Endothelial cell of umbilical vein (primary cell): ENCODE measurements at regions not wholly inside any gene's neighbourhood (a gene's known extent, or its start where the extent isn't known, plus 50 kb on each side); places are given as distances from the start of the nearest gene placed in this dataset.

Experiments used
- BruUV-seq: library from RNA; stranded (reverse); fragments of 400-500 nt; replicated peaks from 2 replicates; lab custom pipeline; 2021; lab: Mats Ljungman, UMichigan
- CTCF ChIA-PET: fragments of 300-600, 350-600 bp; sonication (Branson Sonifier 250); formaldehyde crosslinking; loops from one replicate; lab custom pipeline; 2021; ENCODE audit warnings: antibody characterized with exemption, inconsistent platforms; lab: Charles Lee
- POLR2A ChIA-PET: fragments of 300-600, 350-600 bp; sonication (Branson Sonifier 250); formaldehyde crosslinking; loops from one replicate; lab custom pipeline; 2021; ENCODE audit warnings: antibody characterized with exemption, inconsistent platforms; lab: Charles Lee
- DNase-seq: peaks from one replicate; pipeline ENCODE4 v3.0.0-alpha.2; 2011; ENCODE audit warnings: low read depth, low spot score
- FAIRE-seq: peaks from 2 replicates; lab custom pipeline; 2011; peaks lifted over from hg19 to GRCh38; lab: Jason Lieb, UNC
- H2AFZ ChIP-seq: 2 replicates; pipeline ENCODE4 v1.6.0; 2012; ENCODE audit warnings: low read depth, low read length, control low read depth, inconsistent platforms
- H3K27ac ChIP-seq: 2 replicates; pipeline ENCODE4 v1.5.1; 2011; ENCODE audit warnings: low read depth, mild to moderate bottlenecking, control low read depth, low read length, moderate library complexity; ENCODE audit not compliant: insufficient read depth
- H3K27me3 ChIP-seq, 2 experiments: 2 replicates each; pipeline versions ENCODE4 v1.6.0 to v1.6.1; 2011; ENCODE audit warnings: low read length in 2 of 2, mixed read lengths in 1 of 2; ENCODE audit not compliant: control insufficient read depth in 2 of 2, insufficient read depth in 2 of 2
- H3K36me3 ChIP-seq, 2 experiments: 2 replicates in 1 of 2; 3 replicates in 1 of 2; pipeline ENCODE4 v1.5.1; 2011; ENCODE audit warnings: low read length in 2 of 2, mild to moderate bottlenecking in 1 of 2, moderate library complexity in 1 of 2; ENCODE audit not compliant: control insufficient read depth in 2 of 2, insufficient read depth in 2 of 2; ENCODE audit errors: extremely low read depth in 1 of 2
- H3K4me1 ChIP-seq: 3 replicates; pipeline ENCODE4 v1.5.1; 2011; ENCODE audit warnings: mild to moderate bottlenecking, low read length; ENCODE audit not compliant: control insufficient read depth, insufficient read depth; ENCODE audit errors: extremely low read depth
- H3K4me2 ChIP-seq: 2 replicates; pipeline ENCODE4 v1.6.1; 2011; ENCODE audit warnings: low read length, control low read depth, mixed read lengths; ENCODE audit not compliant: insufficient read depth
- H3K4me3 ChIP-seq, 3 experiments: fragments of 200-600 bp in 1 of 3; sonication (generic), shearing (Covaris generic) in 1 of 3; replicated peaks in 1 of 3; 2 replicates each; pipeline ENCODE4 v1.5.1; 2011 to 2016; ENCODE audit warnings: control low read depth in 3 of 3, low read length in 3 of 3, mild to moderate bottlenecking in 2 of 3, inconsistent platforms in 1 of 3, low read depth in 1 of 3, moderate library complexity in 1 of 3; ENCODE audit not compliant: insufficient read depth in 1 of 3
- H3K79me2 ChIP-seq: 2 replicates; pipeline ENCODE4 v1.6.0; 2012; ENCODE audit warnings: low read length, inconsistent platforms; ENCODE audit not compliant: control insufficient read depth, insufficient read depth
- H3K9ac ChIP-seq: replicated peaks from 2 replicates; pipeline ENCODE3; 2011; ENCODE audit warnings: low read length, control low read depth; ENCODE audit not compliant: insufficient read depth; ENCODE audit errors: extremely low read depth
- H3K9me1 ChIP-seq: replicated peaks from 3 replicates; pipeline ENCODE4 v1.6.0; 2011; ENCODE audit warnings: mild to moderate bottlenecking, low read length; ENCODE audit not compliant: control insufficient read depth, insufficient read depth; ENCODE audit errors: extremely low read depth
- H3K9me3 ChIP-seq: replicated peaks from 2 replicates; pipeline ENCODE4 v1.5.1; 2012; ENCODE audit warnings: low read length, inconsistent platforms; ENCODE audit not compliant: control insufficient read depth, insufficient read depth
- H4K20me1 ChIP-seq: replicated peaks from 2 replicates; pipeline ENCODE3; 2011; ENCODE audit warnings: mild to moderate bottlenecking, low read length; ENCODE audit not compliant: control insufficient read depth, insufficient read depth; ENCODE audit errors: extremely low read depth
- EZH2 ChIP-seq: IDR thresholded peaks from 2 replicates; pipeline ENCODE4 v1.6.1; 2012; ENCODE audit warnings: borderline replicate concordance, low read depth, mild to moderate bottlenecking, moderate library complexity, low read length, inconsistent platforms; ENCODE audit not compliant: severe bottlenecking
- FOS ChIP-seq: IDR thresholded peaks from 2 replicates; pipeline ENCODE4 v1.6.1; 2011; ENCODE audit warnings: mild to moderate bottlenecking, low read length, moderate library complexity, borderline replicate concordance; ENCODE audit not compliant: insufficient read depth
- GATA2 ChIP-seq: IDR thresholded peaks from 2 replicates; pipeline ENCODE4 v1.7.0; 2011; ENCODE audit warnings: low read depth, mild to moderate bottlenecking, moderate library complexity, mixed read lengths, low read length; ENCODE audit not compliant: insufficient read length, insufficient read depth
- JUN ChIP-seq: IDR thresholded peaks from 2 replicates; pipeline ENCODE4 v1.6.1; 2011; ENCODE audit warnings: borderline replicate concordance, low read depth; ENCODE audit not compliant: insufficient read length, insufficient read depth
- MYC ChIP-seq: IDR thresholded peaks from one replicate; pipeline ENCODE4 v1.6.1; 2011; ENCODE audit warnings: mild to moderate bottlenecking, low read depth, low read length
- POLR2A ChIP-seq: IDR thresholded peaks from 2 replicates; pipeline ENCODE4 v1.6.1; 2012; ENCODE audit warnings: low read depth, mild to moderate bottlenecking, control low read depth, low read length
- POLR2AphosphoS5 ChIP-seq: IDR thresholded peaks from 2 replicates; pipeline ENCODE4 v1.6.1; 2012; ENCODE audit warnings: low read depth, mild to moderate bottlenecking, control low read depth, low read length, moderate library complexity; ENCODE audit not compliant: insufficient read depth
- dilution Hi-C: fragments of 300-500 bp; cut with MboI; formaldehyde crosslinking; loops from one replicate; pipeline ENCODE4 v1.15.0; 2019; ENCODE audit warnings: low sequenced_read_pairs; ENCODE audit not compliant: extremely low pct_ligation_motif_present
- intact Hi-C: fragments of 100-400 bp; cut with micrococcal nuclease; formaldehyde crosslinking; loops from one replicate; pipeline ENCODE4 v1.10.0; 2022
- TF ChIP-seq, protein P1 (sequence below): IDR thresholded peaks from 2 replicates; pipeline ENCODE4 v1.6.1; 2011; ENCODE audit not compliant: insufficient read depth, insufficient read length
- TF ChIP-seq, protein P2 (sequence below), 2 donors: IDR thresholded peaks; 1 replicate in 1 of 2; 2 replicates in 1 of 2; pipeline ENCODE4 v1.5.1; 2011; ENCODE audit warnings: low read length in 2 of 2, mild to moderate bottlenecking in 2 of 2, moderate library complexity in 2 of 2, control low read depth in 1 of 2, inconsistent platforms in 1 of 2, low read depth in 1 of 2; ENCODE audit not compliant: insufficient read depth in 1 of 2; ENCODE audit errors: extremely low read depth in 1 of 2

DNA sequence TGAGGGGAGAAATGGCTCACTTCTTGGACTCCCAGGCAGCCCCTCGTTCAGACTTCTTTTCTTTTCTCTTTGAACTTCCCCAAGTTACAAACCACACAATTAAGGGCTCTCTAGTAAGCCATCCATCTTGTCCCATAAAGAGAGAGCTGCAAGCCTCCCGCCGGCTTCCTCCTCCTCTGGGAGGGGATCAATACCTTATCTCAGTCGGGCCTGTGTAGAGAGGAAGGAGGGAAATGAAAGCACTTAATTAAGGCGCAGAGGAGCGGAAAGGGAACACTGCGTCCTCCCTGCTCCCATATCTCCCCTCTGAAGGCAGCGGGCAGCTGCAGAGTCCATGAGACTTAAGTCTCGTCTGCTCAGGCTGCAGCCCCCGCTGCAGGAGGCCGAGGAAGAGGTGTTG is 112.6 kb upstream of the CSF3R start:
- intact Hi-C loops (no loop called here), dilution Hi-C loops (no loop called here)
- Histone ChIP-seq H3K79me2 (no peaks in the 10 kb centered on the region), H3K27me3 (peaks cover 0 to 6% of the 10 kb centered on the region in 2 experiments), H3K36me3 (no peaks in the 10 kb centered on the region), H3K9me1 (no peaks in the 10 kb centered on the region), H3K27ac (no peak overlapping the region), H2AFZ (no peak overlapping the region), H3K4me3 (no peak overlapping the region), H3K4me2 (no peak overlapping the region), H3K4me1 (no peaks in the 10 kb centered on the region), H3K9me3 (no peaks in the 10 kb centered on the region), H4K20me1 (no peaks in the 10 kb centered on the region), H3K9ac (no peak overlapping the region)
- no TSS peak for BruUV-seq
- DNase-seq, result no peak
- ChIA-PET CTCF (interaction anchor here (6.1 kb wide), 1 partner anchor 19 kb away, joined by 29 read pairs; no protein-coding TSS in a partner anchor), POLR2A (interaction anchor here (0.6 kb wide), 1 partner anchor 1567 kb away, joined by 3 read pairs; no protein-coding TSS in a partner anchor)
- TF ChIP-seq FOS (no peak), POLR2A (no peak), POLR2AphosphoS5 (no peak), EZH2 (no peak), JUN (no peak), GATA2 (no peak), MYC (no peak)
- TF ChIP-seq, protein P1, sequence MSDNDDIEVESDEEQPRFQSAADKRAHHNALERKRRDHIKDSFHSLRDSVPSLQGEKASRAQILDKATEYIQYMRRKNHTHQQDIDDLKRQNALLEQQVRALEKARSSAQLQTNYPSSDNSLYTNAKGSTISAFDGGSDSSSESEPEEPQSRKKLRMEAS, result no peak
- TF ChIP-seq, protein P2, sequence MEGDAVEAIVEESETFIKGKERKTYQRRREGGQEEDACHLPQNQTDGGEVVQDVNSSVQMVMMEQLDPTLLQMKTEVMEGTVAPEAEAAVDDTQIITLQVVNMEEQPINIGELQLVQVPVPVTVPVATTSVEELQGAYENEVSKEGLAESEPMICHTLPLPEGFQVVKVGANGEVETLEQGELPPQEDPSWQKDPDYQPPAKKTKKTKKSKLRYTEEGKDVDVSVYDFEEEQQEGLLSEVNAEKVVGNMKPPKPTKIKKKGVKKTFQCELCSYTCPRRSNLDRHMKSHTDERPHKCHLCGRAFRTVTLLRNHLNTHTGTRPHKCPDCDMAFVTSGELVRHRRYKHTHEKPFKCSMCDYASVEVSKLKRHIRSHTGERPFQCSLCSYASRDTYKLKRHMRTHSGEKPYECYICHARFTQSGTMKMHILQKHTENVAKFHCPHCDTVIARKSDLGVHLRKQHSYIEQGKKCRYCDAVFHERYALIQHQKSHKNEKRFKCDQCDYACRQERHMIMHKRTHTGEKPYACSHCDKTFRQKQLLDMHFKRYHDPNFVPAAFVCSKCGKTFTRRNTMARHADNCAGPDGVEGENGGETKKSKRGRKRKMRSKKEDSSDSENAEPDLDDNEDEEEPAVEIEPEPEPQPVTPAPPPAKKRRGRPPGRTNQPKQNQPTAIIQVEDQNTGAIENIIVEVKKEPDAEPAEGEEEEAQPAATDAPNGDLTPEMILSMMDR (IDR thresholded peaks at IDR 0.05; ENCODE audit: extremely low read depth in 1 of 2, insufficient read depth in 1 of 2, low read depth in 1 of 2, low read length in 2 of 2), result no peak
- no peak for FAIRE-seq
